GM21423 (cell line): ENCODE measurements at regions not wholly inside any gene's neighbourhood (a gene's known extent, or its start where the extent isn't known, plus 50 kb on each side); places are given as distances from the start of the nearest gene placed in this dataset.
"Not testable (repeated sequence)": the region's sequence is repeated elsewhere in the genome, so short reads cannot be mapped to it uniquely, and the experiment has no call there.

Experiments used
- ATAC-seq: cut with Tn5 transposase; IDR thresholded peaks from one replicate; pipeline ENCODE4 v1.9.1; 2021; ENCODE audit warnings: mild to moderate bottlenecking, moderate library complexity; ENCODE audit not compliant: unreplicated experiment

GRCh38 chr17:73910821-73911515 is 266.7 kb upstream of the SDK2 start:
- ATAC-seq: no peak

DNA sequence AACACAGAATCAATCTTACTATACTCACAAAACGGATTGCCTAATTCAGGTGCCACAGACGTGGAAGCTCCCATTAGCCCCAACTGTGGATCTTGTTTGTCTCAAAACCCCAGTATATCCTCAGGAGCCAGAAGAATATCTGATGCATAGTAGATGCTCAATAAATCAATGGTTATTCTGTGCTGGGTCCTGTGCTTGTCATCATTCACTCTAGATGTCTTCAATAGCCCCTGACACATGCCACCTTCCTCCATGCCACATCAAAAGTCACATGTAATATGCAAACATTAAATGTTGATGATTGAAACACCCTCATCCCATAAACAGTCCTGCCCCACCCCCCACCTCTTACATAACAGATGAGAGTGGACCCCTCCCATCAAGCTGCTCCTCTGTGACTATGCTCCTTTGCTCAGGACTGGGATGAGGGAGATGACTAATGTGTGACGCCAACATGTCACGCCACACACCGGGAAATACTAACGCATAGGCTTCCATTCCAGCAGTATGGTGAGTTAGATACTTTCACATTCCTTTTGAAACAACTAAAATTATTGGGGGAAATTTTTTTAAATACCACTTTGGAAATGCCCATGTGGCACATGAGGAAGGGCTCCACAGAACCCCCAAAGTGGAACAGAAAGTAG is 267.6 kb upstream of the SDK2 start:
- ATAC-seq: no peak

- ATAC-seq: no peak
Observed at GRCh38 chr17:73912373-73912746, 268.1 kb upstream of the SDK2 start.

- no peak for ATAC-seq
Observed at GRCh38 chr17:73914536-73915274, 270.5 kb upstream of the SDK2 start.

DNA sequence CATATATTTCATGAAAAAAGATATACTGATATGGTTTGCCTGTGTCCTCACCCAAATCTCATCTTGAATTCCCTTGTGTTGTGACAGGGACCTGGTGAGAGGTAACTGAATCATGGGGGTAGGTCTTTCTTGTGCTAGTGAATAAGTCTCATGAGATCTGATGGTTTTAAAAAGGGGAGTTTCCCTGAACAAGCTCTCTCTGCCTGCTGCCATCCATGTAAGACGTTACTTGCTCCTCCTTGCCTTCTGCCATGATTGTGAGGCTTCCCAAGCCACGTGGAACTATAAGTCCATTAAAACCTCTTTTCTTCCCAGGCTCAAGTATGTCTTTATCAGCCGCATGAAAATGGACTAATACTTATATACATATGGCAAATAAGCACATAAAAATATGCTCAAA is 274.8 kb upstream of the SDK2 start:
- not testable (repeated sequence) for ATAC-seq

GRCh38 chr17:73921306-73921705 is 277.1 kb upstream of the SDK2 start:
- no peak for ATAC-seq

DNA sequence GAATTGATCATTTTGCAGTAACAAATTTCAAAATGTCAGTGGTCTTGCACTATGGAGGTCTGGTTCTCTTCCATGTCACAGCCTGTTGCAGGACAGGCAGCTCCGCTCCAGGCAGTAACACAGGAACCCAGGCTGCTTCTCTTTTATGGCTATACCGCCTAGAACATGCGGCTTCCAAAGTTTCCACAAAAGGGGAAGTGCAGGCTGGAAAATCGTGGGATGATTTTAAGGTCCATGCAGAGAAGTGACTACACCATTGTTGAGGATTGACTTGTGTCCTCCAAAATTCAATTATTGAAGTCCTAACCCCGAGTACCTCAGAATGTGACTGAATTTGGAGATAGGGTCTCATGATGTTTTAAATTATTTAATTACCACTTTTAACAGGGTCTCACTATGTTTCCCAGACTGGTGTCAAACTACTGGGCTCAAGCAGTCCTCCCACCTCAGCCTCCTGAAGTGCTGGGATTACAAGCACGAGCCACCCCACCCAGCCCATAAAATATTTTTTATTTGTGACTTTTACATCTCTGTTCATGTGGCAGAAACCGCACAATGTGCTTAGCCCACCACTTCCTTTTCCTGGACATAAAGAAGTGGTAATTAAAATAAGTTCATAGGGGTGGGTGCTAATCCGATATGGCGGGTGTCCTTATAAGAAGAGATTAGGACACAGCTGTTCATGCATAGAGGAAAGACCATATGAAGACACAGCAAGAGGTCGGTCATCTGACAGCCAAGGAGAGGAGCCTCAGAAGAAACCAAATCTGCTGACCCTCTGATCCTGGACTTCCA is 279.2 kb upstream of the RPL38 start:
- ATAC-seq: no peak

- ATAC-seq: no peak
Observed at GRCh38 chr17:73924909-73925186, 278.6 kb upstream of the RPL38 start.

DNA sequence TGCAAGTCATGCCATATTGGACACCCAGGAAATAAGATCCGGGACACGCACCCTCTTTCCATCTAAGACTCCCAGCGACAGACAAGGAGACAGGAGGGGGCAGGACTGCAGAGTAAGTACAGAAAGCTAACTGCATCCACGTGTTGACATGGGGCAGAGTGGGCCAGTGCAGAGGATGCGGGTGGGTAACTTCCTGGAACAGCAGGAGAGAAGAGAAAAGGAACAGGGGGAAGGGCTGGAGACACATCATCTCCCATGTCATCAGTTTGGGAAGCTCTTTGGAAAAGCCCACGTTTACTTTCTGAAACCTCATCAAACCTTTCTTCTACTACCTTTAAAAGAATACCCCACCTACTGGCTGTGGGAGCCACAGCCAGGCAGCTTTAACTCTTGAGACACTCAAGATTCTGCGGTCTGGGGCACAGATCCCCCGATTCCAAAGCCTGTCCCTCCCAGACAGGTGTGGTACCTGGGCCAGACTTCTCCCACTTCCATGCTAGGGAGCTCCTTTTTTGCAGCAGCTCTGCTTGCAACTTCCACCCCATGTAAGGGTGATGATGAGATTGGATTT is 273.5 kb upstream of the RPL38 start:
- no peak for ATAC-seq

GRCh38 chr17:73932216-73932749 is 271.2 kb upstream of the RPL38 start:
- ATAC-seq: no peak

- no peak for ATAC-seq
Observed at GRCh38 chr17:73933164-73933766, 270.2 kb upstream of the RPL38 start.

DNA sequence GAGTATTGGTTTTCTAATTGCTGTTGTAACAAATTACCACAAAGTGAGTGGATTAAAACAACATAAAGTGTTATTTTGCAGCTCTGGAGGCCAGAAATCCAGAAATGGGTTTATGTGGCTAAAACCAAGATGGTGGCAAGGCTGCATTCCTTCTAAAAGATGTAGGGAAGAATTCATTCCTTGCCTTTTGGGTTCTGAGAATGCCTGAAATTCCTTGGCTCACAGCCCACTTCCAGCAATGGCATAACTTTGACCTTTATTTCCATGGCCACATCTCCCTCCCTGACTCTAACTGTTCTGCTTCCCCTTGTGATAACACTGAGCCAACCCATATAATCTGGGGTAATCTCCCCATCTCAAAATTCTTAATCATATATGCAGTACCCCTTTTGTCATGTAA is 269.6 kb upstream of the RPL38 start:
- ATAC-seq: no peak

DNA sequence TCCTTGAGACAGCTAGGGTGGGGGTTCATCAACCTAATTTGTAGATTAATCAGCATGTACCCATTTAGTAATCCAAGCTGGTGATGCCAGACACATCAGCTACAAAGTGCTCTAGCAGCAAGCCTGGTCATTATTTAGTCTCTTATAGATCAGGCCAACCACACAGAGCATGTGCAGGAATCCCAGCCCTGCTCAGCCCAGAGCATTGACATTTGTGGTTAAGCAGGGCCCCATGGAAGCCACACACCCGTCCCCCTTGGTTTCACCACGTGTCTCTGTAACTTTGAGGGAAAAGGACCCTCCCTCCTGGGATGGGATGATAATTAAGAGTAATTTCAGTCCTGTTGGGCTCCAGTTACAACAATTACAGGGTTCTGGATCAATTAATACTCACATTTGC is 268.8 kb upstream of the RPL38 start:
- ATAC-seq: no peak

GRCh38 chr17:73936908-73937627 is 266.4 kb upstream of the RPL38 start:
- ATAC-seq: no peak

- no peak for ATAC-seq
Observed at GRCh38 chr17:73938706-73939105, 264.8 kb upstream of the RPL38 start.

DNA sequence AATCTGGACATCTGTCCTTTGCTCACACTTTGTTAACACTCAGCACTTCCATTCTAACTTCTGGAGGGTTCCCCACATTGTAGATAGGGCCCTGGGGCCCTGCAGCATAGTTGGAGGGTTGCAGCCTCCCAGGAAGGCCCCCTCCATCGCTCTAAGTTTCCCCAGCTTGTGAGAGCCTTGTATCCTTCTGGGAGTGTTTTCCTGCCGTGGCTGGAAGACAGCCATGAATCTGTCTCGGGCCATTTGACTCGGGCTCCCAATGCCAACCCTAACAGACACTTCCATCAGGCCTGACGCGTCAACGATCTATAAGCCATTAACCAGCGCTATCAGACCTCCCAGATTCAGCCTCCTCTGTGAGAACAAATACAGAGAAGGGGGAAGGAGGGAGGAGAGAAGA is 263.7 kb upstream of the RPL38 start:
- no peak for ATAC-seq

DNA sequence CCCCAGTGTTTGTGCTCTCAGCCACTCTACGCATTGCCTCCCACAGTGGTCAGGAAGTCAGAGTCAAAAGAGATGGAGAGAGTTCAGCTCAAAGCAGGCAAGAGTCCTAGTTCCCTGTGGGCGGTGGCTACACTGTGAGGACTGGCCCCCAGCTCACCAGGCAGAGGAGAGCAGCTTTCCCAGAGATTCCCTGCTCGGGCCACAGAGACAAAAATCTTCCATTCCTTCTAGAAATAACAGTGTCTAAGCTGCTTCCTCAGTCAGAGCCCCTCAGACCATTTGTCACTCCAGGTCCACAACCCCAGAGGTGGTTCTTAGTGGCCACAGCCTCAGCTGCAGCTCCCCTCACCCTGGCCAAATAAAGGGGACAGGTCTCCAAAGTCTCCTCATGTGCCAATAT is 263.0 kb upstream of the RPL38 start:
- no peak for ATAC-seq

DNA sequence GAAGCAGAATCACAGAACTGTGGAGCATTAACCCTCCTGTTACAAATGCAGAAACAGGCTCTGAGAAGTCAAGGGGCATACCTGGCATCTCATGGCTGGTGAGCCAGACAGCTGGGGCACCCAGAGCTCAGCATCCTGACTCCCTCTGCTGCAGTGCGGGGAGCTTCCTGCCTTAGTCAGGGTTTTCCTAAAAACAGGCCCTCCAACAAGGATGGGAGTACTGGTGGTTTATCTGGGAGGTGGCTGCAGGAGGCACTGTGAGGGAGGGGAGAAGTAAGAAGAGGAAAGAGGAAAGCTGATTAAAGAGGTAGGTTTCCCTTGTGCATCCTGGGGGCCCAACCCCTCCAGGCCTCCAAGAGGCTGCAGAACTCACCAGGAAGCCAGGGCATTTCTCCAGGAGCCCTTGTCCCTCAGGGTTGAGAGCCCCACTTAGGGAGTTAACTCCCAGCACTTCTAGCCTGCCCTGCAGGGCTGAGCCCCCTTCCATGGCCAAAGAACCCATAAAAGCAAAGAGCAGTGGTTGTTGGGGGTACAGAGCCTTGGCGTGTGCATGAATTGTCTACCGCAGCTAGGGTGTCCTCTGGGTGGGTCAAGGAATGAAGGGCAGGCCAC is 261.5 kb upstream of the RPL38 start:
- no peak for ATAC-seq

GRCh38 chr17:73942703-73943415 is 260.6 kb upstream of the RPL38 start:
- no peak for ATAC-seq
